ENCODE measurements at regions not wholly inside any gene's neighbourhood (a gene's known extent, or its start where the extent isn't known, plus 50 kb on each side); places are given as distances from the start of the nearest gene placed in this dataset.

DNA sequence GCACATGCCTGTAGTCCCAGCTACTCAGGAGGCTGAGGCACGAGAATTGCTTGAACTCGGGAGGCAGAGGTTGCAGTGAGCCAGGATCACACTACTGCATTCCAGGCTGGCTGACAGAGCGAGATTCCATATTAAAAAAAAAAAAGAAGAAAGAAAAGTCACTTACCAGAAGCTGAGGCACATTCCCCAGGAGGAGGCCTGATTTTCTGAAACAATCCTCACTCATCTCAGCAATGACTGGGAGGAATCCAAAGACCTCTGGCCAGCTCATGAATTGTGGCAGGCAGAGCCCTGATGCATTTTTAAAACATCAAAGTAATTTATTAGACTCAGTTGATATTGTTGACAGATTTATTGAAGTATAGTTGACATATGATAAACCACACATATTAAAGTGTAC lies 206.3 kb downstream of the FOXO1 start:
- no peaks in the 10 kb centered on the region for H3K79me2 ChIP-seq (ENCODE audit: control insufficient read depth, low read length)
- H3K9me2 ChIP-seq (replicated peaks; ENCODE audit: control insufficient read depth, low read length) = no peaks in the 10 kb centered on the region
- H3K4me3 ChIP-seq (ENCODE audit: low read length) = no peak overlapping the region
- H3F3A ChIP-seq (ENCODE audit: control insufficient read depth, insufficient read depth) = peaks cover 7% of the 10 kb centered on the region; the same call in 1 of the 2 replicates
- H3K27me3 ChIP-seq (ENCODE audit: control insufficient read depth, low read length) = no peaks in the 10 kb centered on the region
- no peaks in the 10 kb centered on the region for H4K20me1 ChIP-seq (ENCODE audit: control insufficient read depth, insufficient read depth, low read depth, low read length)
- H3K36me3 ChIP-seq (ENCODE audit: control insufficient read depth, low read length) = peaks cover 5% of the 10 kb centered on the region; the same call in 1 of the 2 replicates
- peaks cover 81% of the 10 kb centered on the region for H3K4me1 ChIP-seq (ENCODE audit: control insufficient read depth, low read length)
- no peak overlapping the region for H3K27ac ChIP-seq (ENCODE audit: low read depth, low read length)
- no peak overlapping the region for H3K4me2 ChIP-seq (ENCODE audit: low read length)
- no peak for TF ChIP-seq EZH2phosphoT487 (IDR thresholded peaks at IDR 0.05; ENCODE audit: borderline replicate concordance, low read length)
- TF ChIP-seq, protein P1, sequence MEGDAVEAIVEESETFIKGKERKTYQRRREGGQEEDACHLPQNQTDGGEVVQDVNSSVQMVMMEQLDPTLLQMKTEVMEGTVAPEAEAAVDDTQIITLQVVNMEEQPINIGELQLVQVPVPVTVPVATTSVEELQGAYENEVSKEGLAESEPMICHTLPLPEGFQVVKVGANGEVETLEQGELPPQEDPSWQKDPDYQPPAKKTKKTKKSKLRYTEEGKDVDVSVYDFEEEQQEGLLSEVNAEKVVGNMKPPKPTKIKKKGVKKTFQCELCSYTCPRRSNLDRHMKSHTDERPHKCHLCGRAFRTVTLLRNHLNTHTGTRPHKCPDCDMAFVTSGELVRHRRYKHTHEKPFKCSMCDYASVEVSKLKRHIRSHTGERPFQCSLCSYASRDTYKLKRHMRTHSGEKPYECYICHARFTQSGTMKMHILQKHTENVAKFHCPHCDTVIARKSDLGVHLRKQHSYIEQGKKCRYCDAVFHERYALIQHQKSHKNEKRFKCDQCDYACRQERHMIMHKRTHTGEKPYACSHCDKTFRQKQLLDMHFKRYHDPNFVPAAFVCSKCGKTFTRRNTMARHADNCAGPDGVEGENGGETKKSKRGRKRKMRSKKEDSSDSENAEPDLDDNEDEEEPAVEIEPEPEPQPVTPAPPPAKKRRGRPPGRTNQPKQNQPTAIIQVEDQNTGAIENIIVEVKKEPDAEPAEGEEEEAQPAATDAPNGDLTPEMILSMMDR (IDR thresholded peaks at IDR 0.05; ENCODE audit: low read depth, low read length, poor library complexity, severe bottlenecking) = no peak
- H3K9me3 ChIP-seq (ENCODE audit: control insufficient read depth, insufficient read depth, low read length) = 0 out of 2 replicates have a peak, but pooled peaks cover 3% of the 10 kb centered on the region

DNA sequence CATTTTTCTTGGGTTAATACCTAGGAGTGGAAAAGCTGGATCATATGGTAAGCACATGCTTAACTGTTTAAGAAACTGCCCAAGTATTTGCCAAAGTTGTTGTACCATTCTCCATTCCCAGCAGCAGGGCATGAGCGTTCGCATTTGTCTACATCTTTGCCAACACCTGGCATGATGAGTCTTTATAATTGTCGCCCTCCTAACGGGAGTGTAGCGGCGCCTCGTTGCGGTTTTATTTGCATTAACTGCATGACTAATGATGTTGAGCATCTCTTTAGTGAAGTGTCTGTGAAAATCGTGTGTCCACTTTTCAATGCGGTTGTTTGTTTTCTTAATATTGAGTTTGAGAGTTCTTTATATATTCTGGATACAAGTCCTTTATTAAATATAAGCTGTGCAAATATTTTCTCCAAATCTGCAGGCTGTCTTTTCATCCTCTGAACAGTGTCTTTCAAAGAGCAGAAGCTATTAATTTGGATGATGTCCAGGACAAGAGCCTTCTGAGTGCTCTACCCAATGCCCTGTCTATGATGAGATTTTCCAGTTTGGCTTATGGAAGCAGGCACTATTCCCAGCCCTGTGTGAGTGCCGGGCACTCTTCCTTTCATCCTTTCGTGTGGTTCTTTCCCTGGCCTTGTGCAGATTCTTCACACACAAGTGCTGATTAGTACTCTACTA lies 202.0 kb downstream of the FOXO1 start:
- TF ChIP-seq, protein P1 (IDR thresholded peaks at IDR 0.05; ENCODE audit: low read depth, low read length, poor library complexity, severe bottlenecking) = no peak
- TF ChIP-seq EZH2phosphoT487 (IDR thresholded peaks at IDR 0.05; ENCODE audit: borderline replicate concordance, low read length) = no peak
- Histone ChIP-seq H3K4me2 (ENCODE audit: low read length) (peak overlapping the region; percentile 74), H4K20me1 (ENCODE audit: control insufficient read depth, insufficient read depth, low read depth, low read length) (no peaks in the 10 kb centered on the region)

DNA sequence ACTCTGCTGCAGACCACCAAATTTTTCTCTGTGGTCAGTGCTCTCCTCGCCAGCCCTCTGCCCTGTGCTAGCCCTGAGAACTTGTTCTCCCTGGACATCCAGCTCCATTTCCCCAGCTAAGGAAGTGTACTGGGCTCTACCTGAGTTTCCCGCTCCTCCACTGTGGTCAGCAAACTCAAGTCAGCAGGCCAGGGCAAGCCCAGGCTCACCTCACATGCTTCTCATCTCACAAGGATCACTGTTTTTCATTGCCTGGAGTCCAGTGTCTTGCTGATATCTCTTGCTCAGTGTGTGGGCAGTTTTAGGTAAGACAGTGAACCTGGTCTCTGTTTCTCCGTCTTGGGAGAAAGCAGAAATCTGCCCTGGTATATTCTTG lies 201.4 kb downstream of the FOXO1 start:
- peaks cover 19% of the 10 kb centered on the region for H3K36me3 ChIP-seq (ENCODE audit: control insufficient read depth, low read length)
- TF ChIP-seq EZH2phosphoT487 (IDR thresholded peaks at IDR 0.05; ENCODE audit: borderline replicate concordance, low read length) = no peak
- TF ChIP-seq, protein P1 (IDR thresholded peaks at IDR 0.05; ENCODE audit: low read depth, low read length, poor library complexity, severe bottlenecking) = no peak
- peaks cover 61% of the 10 kb centered on the region for H3K4me1 ChIP-seq (ENCODE audit: control insufficient read depth, low read length)
- H3F3A ChIP-seq (ENCODE audit: control insufficient read depth, insufficient read depth) = peaks cover 6% of the 10 kb centered on the region; the same call in 1 of the 2 replicates
- H3K27ac ChIP-seq (ENCODE audit: low read depth, low read length) = peak overlapping the region; percentile 89
- H3K79me2 ChIP-seq (ENCODE audit: control insufficient read depth, low read length) = 0 out of 2 replicates have a peak, but pooled peaks cover 4% of the 10 kb centered on the region
- H4K20me1 ChIP-seq (ENCODE audit: control insufficient read depth, insufficient read depth, low read depth, low read length) = no peaks in the 10 kb centered on the region
- H3K9me3 ChIP-seq (ENCODE audit: control insufficient read depth, insufficient read depth, low read length) = 0 out of 2 replicates have a peak, but pooled peaks cover 3% of the 10 kb centered on the region
- peak overlapping the region; percentile 74 for H3K4me2 ChIP-seq (ENCODE audit: low read length)
- no peaks in the 10 kb centered on the region for H3K27me3 ChIP-seq (ENCODE audit: control insufficient read depth, low read length)
- H3K9me2 ChIP-seq (replicated peaks; ENCODE audit: control insufficient read depth, low read length) = no peaks in the 10 kb centered on the region
- peak overlapping the region; percentile 60 for H3K4me3 ChIP-seq (ENCODE audit: low read length)

More for the DNA sequence above, 202.0 kb downstream of the FOXO1 start:
- Histone ChIP-seq H3K4me1 (ENCODE audit: control insufficient read depth, low read length) (peaks cover 61% of the 10 kb centered on the region), H3F3A (ENCODE audit: control insufficient read depth, insufficient read depth) (peaks cover 8% of the 10 kb centered on the region), H3K79me2 (ENCODE audit: control insufficient read depth, low read length) (0 out of 2 replicates have a peak, but pooled peaks cover 4% of the 10 kb centered on the region), H3K4me3 (ENCODE audit: low read length) (peak overlapping the region; percentile 60), H3K9me2 (replicated peaks; ENCODE audit: control insufficient read depth, low read length) (no peaks in the 10 kb centered on the region), H3K27ac (ENCODE audit: low read depth, low read length) (peak overlapping the region; percentile 89), H3K27me3 (ENCODE audit: control insufficient read depth, low read length) (no peaks in the 10 kb centered on the region), H3K36me3 (ENCODE audit: control insufficient read depth, low read length) (peaks cover 19% of the 10 kb centered on the region), H3K9me3 (ENCODE audit: control insufficient read depth, insufficient read depth, low read length) (0 out of 2 replicates have a peak, but pooled peaks cover 3% of the 10 kb centered on the region)
